HG03103 (cell line): ENCODE measurements at regions not wholly inside any gene's neighbourhood (a gene's known extent, or its start where the extent isn't known, plus 50 kb on each side); places are given as distances from the start of the nearest gene placed in this dataset.

Experiments used
- ATAC-seq: cut with Tn5 transposase; IDR thresholded peaks from one replicate; pipeline ENCODE4 v1.9.1; 2021; ENCODE audit warnings: low read depth; ENCODE audit not compliant: unreplicated experiment

GRCh38 chr2:215611609-215612386 lies 175.9 kb upstream of the FN1 start:
- no peak for ATAC-seq

- no peak for ATAC-seq
Measured at GRCh38 chr2:215609089-215610032, 173.5 kb upstream of the FN1 start.

- ATAC-seq = no peak
Measured at GRCh38 chr2:215607766-215608165, 171.9 kb upstream of the FN1 start.

- no peak for ATAC-seq
Measured at GRCh38 chr2:215606219-215606618, 170.4 kb upstream of the FN1 start.

- no peak for ATAC-seq
Measured at GRCh38 chr2:215605214-215605613, 169.3 kb upstream of the FN1 start.

GRCh38 chr2:215604606-215605005 lies 168.7 kb upstream of the FN1 start:
- ATAC-seq = no peak

- no peak for ATAC-seq
Measured at GRCh38 chr2:215603440-215603839, 167.6 kb upstream of the FN1 start.

- no peak for ATAC-seq
Measured at GRCh38 chr2:215602997-215603396, 167.1 kb upstream of the FN1 start.

GRCh38 chr2:215601990-215602721 lies 166.3 kb upstream of the FN1 start:
- no peak for ATAC-seq

- no peak for ATAC-seq
Measured at GRCh38 chr2:215601526-215601925, 165.7 kb upstream of the FN1 start.

GRCh38 chr2:215598376-215598975 lies 162.6 kb upstream of the FN1 start:
- ATAC-seq = no peak

GRCh38 chr2:215597577-215597976 lies 161.7 kb upstream of the FN1 start:
- no peak for ATAC-seq

GRCh38 chr2:215594766-215595165 lies 158.9 kb upstream of the FN1 start:
- ATAC-seq = no peak

- no peak for ATAC-seq
Measured at GRCh38 chr2:215590010-215590745, 154.3 kb upstream of the FN1 start.

- no peak for ATAC-seq
Measured at GRCh38 chr2:215583881-215584280, 148.0 kb upstream of the FN1 start.

- no peak for ATAC-seq
Measured at GRCh38 chr2:215579809-215580208, 143.9 kb upstream of the FN1 start.

GRCh38 chr2:215577356-215577755 lies 141.5 kb upstream of the FN1 start:
- no peak for ATAC-seq

- ATAC-seq = no peak
Measured at GRCh38 chr2:215576572-215576971, 140.7 kb upstream of the FN1 start.

GRCh38 chr2:215573496-215573895 lies 137.6 kb upstream of the FN1 start:
- ATAC-seq = no peak

GRCh38 chr2:215572341-215572848 lies 136.5 kb upstream of the FN1 start:
- ATAC-seq = no peak
